ENCODE measurements at regions not wholly inside any gene's neighbourhood (a gene's known extent, or its start where the extent isn't known, plus 50 kb on each side); places are given as distances from the start of the nearest gene placed in this dataset.

- TF ChIP-seq SOX5 (CRISPR knock-in tag; IDR thresholded peaks at IDR 0.05; ENCODE audit: borderline replicate concordance) (no peak), TARDBP (CRISPR knock-in tag; IDR thresholded peaks at IDR 0.05) (no peak), PHF8 (CRISPR knock-in tag; IDR thresholded peaks at IDR 0.05) (no peak), ZNF530 (CRISPR knock-in tag; IDR thresholded peaks at IDR 0.05; ENCODE audit: low read depth) (no peak)
- TF ChIP-seq, protein P1, sequence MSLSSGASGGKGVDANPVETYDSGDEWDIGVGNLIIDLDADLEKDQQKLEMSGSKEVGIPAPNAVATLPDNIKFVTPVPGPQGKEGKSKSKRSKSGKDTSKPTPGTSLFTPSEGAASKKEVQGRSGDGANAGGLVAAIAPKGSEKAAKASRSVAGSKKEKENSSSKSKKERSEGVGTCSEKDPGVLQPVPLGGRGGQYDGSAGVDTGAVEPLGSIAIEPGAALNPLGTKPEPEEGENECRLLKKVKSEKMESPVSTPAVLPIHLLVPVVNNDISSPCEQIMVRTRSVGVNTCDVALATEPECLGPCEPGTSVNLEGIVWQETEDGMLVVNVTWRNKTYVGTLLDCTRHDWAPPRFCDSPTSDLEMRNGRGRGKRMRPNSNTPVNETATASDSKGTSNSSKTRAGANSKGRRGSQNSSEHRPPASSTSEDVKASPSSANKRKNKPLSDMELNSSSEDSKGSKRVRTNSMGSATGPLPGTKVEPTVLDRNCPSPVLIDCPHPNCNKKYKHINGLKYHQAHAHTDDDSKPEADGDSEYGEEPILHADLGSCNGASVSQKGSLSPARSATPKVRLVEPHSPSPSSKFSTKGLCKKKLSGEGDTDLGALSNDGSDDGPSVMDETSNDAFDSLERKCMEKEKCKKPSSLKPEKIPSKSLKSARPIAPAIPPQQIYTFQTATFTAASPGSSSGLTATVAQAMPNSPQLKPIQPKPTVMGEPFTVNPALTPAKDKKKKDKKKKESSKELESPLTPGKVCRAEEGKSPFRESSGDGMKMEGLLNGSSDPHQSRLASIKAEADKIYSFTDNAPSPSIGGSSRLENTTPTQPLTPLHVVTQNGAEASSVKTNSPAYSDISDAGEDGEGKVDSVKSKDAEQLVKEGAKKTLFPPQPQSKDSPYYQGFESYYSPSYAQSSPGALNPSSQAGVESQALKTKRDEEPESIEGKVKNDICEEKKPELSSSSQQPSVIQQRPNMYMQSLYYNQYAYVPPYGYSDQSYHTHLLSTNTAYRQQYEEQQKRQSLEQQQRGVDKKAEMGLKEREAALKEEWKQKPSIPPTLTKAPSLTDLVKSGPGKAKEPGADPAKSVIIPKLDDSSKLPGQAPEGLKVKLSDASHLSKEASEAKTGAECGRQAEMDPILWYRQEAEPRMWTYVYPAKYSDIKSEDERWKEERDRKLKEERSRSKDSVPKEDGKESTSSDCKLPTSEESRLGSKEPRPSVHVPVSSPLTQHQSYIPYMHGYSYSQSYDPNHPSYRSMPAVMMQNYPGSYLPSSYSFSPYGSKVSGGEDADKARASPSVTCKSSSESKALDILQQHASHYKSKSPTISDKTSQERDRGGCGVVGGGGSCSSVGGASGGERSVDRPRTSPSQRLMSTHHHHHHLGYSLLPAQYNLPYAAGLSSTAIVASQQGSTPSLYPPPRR (CRISPR knock-in tag; IDR thresholded peaks at IDR 0.05; ENCODE audit: borderline replicate concordance), result no peak
These were observed 68.7 kb upstream of the PRDX4 start (continued) for GRCh38 chrX:23598575-23598974.

DNA sequence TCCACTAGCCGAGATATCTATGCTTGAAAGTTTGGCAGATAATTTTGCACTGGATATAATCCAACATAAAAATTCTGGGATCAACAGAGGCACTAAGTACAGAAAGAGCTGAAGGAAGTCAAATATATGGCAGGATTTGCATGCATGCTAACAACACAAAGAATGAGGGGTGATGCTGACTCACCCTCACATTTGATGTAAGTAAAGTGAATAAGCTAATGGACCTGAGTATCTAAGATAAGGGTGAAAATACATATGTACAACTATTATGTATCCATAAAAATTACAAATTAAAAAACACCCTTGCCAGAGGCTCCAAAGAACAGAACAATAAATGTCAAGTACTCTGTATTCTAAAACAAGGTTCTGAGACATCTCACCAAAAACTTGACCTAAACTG, 63.8 kb upstream of the PRDX4 start:
- no peak for FAIRE-seq
- H3K9ac ChIP-seq (ENCODE audit: insufficient read depth, low read depth, low read length), result no peak overlapping the region
- CTCF ChIA-PET (ENCODE audit: low intra/inter-chr PET ratio, low total read pairs), result no interaction called here
- H3K27me3 ChIP-seq (ENCODE audit: control insufficient read depth in 1 of 2, insufficient read depth in 2 of 2, low read length in 2 of 2), result no peaks in the 10 kb centered on the region; a peak in 1 of 5 replicates
- no peak for DNase-seq (ENCODE audit: low spot score)
- POLR2A ChIA-PET, result no interaction called here
- in situ Hi-C loops (cut with HindIII; ENCODE audit: extremely low pct_ligation_motif_present, low pct_unique_long_range_greater_than_20kb) (no loop called here), intact Hi-C loops (cut with micrococcal nuclease; ENCODE audit: unreplicated experiment) (no loop called here)
- no peaks in the 10 kb centered on the region for H3K9me3 ChIP-seq (ENCODE audit: low read length)
- H3K4me1 ChIP-seq (ENCODE audit: insufficient read depth, low read length), result no peaks in the 10 kb centered on the region
- no peak overlapping the region for H3K4me2 ChIP-seq (ENCODE audit: low read depth, low read length)
- no peaks in the 10 kb centered on the region for H4K20me1 ChIP-seq (ENCODE audit: insufficient read depth, low read length)
- no peak for TF ChIP-seq IRF9 (CRISPR knock-in tag; IDR thresholded peaks at IDR 0.05; ENCODE audit: borderline replicate concordance)
- no peak for TF ChIP-seq ZNF263 (CRISPR knock-in tag; IDR thresholded peaks at IDR 0.05)
- no peak for TF ChIP-seq ARNT (IDR thresholded peaks at IDR 0.05)
- TF ChIP-seq ZNF337 (CRISPR knock-in tag; IDR thresholded peaks at IDR 0.05; ENCODE audit: borderline replicate concordance, low read depth), result no peak
- no peak for TF ChIP-seq YEATS2 (CRISPR knock-in tag; IDR thresholded peaks at IDR 0.05; ENCODE audit: borderline replicate concordance)
- no peaks in the 10 kb centered on the region for H3K36me3 ChIP-seq (replicated peaks in 1 of 2; ENCODE audit: control insufficient read depth in 1 of 2, insufficient read depth in 2 of 2, low read length in 2 of 2)
- no peak overlapping the region for H2AFZ ChIP-seq (ENCODE audit: low read length)
- H3K27ac ChIP-seq (ENCODE audit: extremely low read length, insufficient read depth, low read length), result no peak overlapping the region
- H3K4me3 ChIP-seq (replicated peaks in 1 of 3; ENCODE audit: insufficient read depth in 1 of 3, low read depth in 2 of 3, low read length in 3 of 3), result no peak overlapping the region
- WGBS (ENCODE audit: low lambda C conversion rate), result 0% methylated on average over 1 of the region's 1 CpG
- ATAC-seq, result no peak
- BruUV-seq (replicated peaks), result no TSS peak
- no peaks in the 10 kb centered on the region for H3K79me2 ChIP-seq (ENCODE audit: insufficient read depth, low read length)

Data from HepG2 (cell line).